Common myeloid progenitor, CD34-positive (primary cell): ENCODE measurements at regions not wholly inside any gene's neighbourhood (a gene's known extent, or its start where the extent isn't known, plus 50 kb on each side); places are given as distances from the start of the nearest gene placed in this dataset.
"Not testable (repeated sequence)": the region's sequence is repeated elsewhere in the genome, so short reads cannot be mapped to it uniquely, and the experiment has no call there.

Source experiments
- CTCF ChIA-PET: fragments of 350-600 bp; sonication (Branson Sonifier 250); formaldehyde crosslinking; loops from one replicate; lab custom pipeline; 2021; ENCODE audit warnings: antibody characterized with exemption; lab: Charles Lee
- POLR2A ChIA-PET: fragments of 350-600 bp; sonication (Branson Sonifier 250); formaldehyde crosslinking; loops from one replicate; lab custom pipeline; 2021; ENCODE audit warnings: antibody characterized with exemption; lab: Charles Lee
- DNase-seq, 3 donors: peaks; one replicate each; pipeline versions ENCODE4 v3.0.0 to v3.0.0-alpha.2; 2013
- H3K27ac ChIP-seq, 2 experiments: 1 replicate in 1 of 2; 2 replicates in 1 of 2; pipeline ENCODE4 v1.7.0; 2013; ENCODE audit warnings: inconsistent platforms in 2 of 2, low read length in 2 of 2, mild to moderate bottlenecking in 2 of 2, low read depth in 1 of 2, moderate library complexity in 1 of 2; ENCODE audit not compliant: severe bottlenecking in 2 of 2, insufficient read depth in 1 of 2, poor library complexity in 1 of 2
- H3K27me3 ChIP-seq, 5 experiments: replicated peaks in 2 of 5; 1 replicate in 3 of 5; 2 replicates in 2 of 5; pipeline versions ENCODE4 v1.6.1 to v1.7.0; 2013; ENCODE audit warnings: low read length in 4 of 5, mild to moderate bottlenecking in 2 of 5, moderate library complexity in 2 of 5, inconsistent platforms in 1 of 5; ENCODE audit not compliant: insufficient read depth in 5 of 5, control insufficient read depth in 4 of 5
- H3K36me3 ChIP-seq, 4 experiments: 1 replicate in 2 of 4; 2 replicates in 2 of 4; pipeline versions ENCODE4 v1.6.1 to v1.7.0; 2013; ENCODE audit warnings: low read length in 3 of 4, control low read depth in 1 of 4, mild to moderate bottlenecking in 1 of 4; ENCODE audit not compliant: control insufficient read depth in 4 of 4, insufficient read depth in 4 of 4
- H3K4me1 ChIP-seq, 4 experiments: 1 replicate in 3 of 4; 2 replicates in 1 of 4; pipeline versions ENCODE4 v1.6.1 to v1.7.1; 2013; ENCODE audit warnings: low read length in 3 of 4, mild to moderate bottlenecking in 3 of 4, control low read depth in 1 of 4, inconsistent platforms in 1 of 4, moderate library complexity in 1 of 4; ENCODE audit not compliant: control insufficient read depth in 4 of 4, insufficient read depth in 4 of 4; ENCODE audit errors: control extremely low read depth in 1 of 4
- H3K4me3 ChIP-seq, 7 experiments: 1 replicate in 4 of 7; 2 replicates in 3 of 7; pipeline versions ENCODE4 v1.5.1 to v1.7.0; 2013; ENCODE audit warnings: mild to moderate bottlenecking in 7 of 7, low read length in 6 of 7, moderate library complexity in 6 of 7, inconsistent platforms in 2 of 7, low read depth in 2 of 7, control low read depth in 1 of 7; ENCODE audit not compliant: insufficient read depth in 4 of 7, control insufficient read depth in 1 of 7; ENCODE audit errors: extremely low read depth in 1 of 7
- H3K9me3 ChIP-seq, 5 experiments: 1 replicate in 4 of 5; 2 replicates in 1 of 5; pipeline versions ENCODE4 v1.6.1 to v1.7.1; 2013; ENCODE audit warnings: low read length in 4 of 5, mild to moderate bottlenecking in 2 of 5, inconsistent platforms in 1 of 5, low read depth in 1 of 5, moderate library complexity in 1 of 5; ENCODE audit not compliant: control insufficient read depth in 4 of 5, insufficient read depth in 2 of 5; ENCODE audit errors: control extremely low read depth in 1 of 5
- WGBS: methylation state at CpG from one replicate; pipeline ENCODE4 v1.1.5; 2013; ENCODE audit not compliant: insufficient coverage; 5-methylcytosine and 5-hydroxymethylcytosine counted together

GRCh38 chr21:18549214-18549905 is 145.8 kb upstream of the TMPRSS15 start:
- no peak overlapping the region for H3K4me3 ChIP-seq
- no peak overlapping the region for H3K27ac ChIP-seq
- peaks cover 0 to 1% (median 0%) of the 10 kb centered on the region in 5 experiments for H3K9me3 ChIP-seq
- DNase-seq: no peak
- no peaks in the 10 kb centered on the region for H3K4me1 ChIP-seq
- ChIA-PET CTCF (no interaction called here), POLR2A (no interaction called here)
- H3K27me3 ChIP-seq: no peaks in the 10 kb centered on the region
- H3K36me3 ChIP-seq: no peaks in the 10 kb centered on the region
- WGBS: 86% methylated on average over 1 of the region's 4 CpGs

- H3K4me3 ChIP-seq: no peak overlapping the region
- peaks cover 0 to 1% (median 0%) of the 10 kb centered on the region in 5 experiments for H3K9me3 ChIP-seq
- DNase-seq: no peak
Measured at GRCh38 chr21:18550361-18550760, 146.8 kb upstream of the TMPRSS15 start.

GRCh38 chr21:18553786-18554185 is 150.2 kb upstream of the TMPRSS15 start:
- Histone ChIP-seq H3K27ac (no peak overlapping the region), H3K9me3 (peaks cover 0 to 1% (median 0%) of the 10 kb centered on the region in 5 experiments), H3K4me1 (no peaks in the 10 kb centered on the region), H3K4me3 (no peak overlapping the region), H3K27me3 (no peaks in the 10 kb centered on the region), H3K36me3 (no peaks in the 10 kb centered on the region)
- no CpG with 5 or more reads among the region's 2 CpGs for WGBS
- ChIA-PET POLR2A (no interaction called here), CTCF (no interaction called here)
- DNase-seq: no peak

More at GRCh38 chr21:18550361-18550760, 146.8 kb upstream of the TMPRSS15 start:
- WGBS: no CpG with 5 or more reads among the region's 3 CpGs
- Histone ChIP-seq H3K27ac (no peak overlapping the region), H3K27me3 (no peaks in the 10 kb centered on the region), H3K36me3 (no peaks in the 10 kb centered on the region), H3K4me1 (no peaks in the 10 kb centered on the region)
- ChIA-PET CTCF (no interaction called here), POLR2A (no interaction called here)

GRCh38 chr21:18567770-18568169 is 164.2 kb upstream of the TMPRSS15 start:
- H3K9me3 ChIP-seq, H3K4me1 ChIP-seq, CTCF ChIA-PET, H3K36me3 ChIP-seq, DNase-seq, POLR2A ChIA-PET, H3K4me3 ChIP-seq, H3K27me3 ChIP-seq, H3K27ac ChIP-seq: not testable (repeated sequence)
- WGBS: no CpG with 5 or more reads among the region's 10 CpGs

GRCh38 chr21:18588001-18588662 is 184.5 kb upstream of the TMPRSS15 start:
- H3K27ac ChIP-seq: no peak overlapping the region
- ChIA-PET POLR2A (no interaction called here), CTCF (no interaction called here)
- WGBS: 100% methylated on average over 1 of the region's 4 CpGs
- H3K4me1 ChIP-seq: no peaks in the 10 kb centered on the region
- no peak overlapping the region for H3K4me3 ChIP-seq
- no peaks in the 10 kb centered on the region for H3K9me3 ChIP-seq
- H3K27me3 ChIP-seq: no peaks in the 10 kb centered on the region
- DNase-seq: no peak
- no peaks in the 10 kb centered on the region for H3K36me3 ChIP-seq

DNA sequence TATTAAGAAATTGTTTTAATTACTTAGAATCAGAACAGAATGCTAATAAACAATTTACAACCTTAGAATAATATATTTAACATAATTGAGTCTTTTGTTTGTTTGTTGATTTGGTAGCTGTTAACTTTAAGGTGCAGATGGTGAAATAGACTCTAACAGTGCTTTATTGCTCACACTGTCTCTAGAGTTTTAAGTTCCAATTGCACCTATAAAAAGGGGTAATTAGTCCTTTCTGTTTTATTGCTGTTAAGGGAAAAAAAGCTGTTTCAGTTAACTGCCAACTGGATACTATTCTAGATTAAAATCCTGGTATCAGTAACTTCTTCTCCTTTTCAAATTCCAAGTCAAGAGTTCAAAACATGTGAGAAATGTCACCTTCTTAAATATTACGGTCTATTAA is 197.6 kb upstream of the TMPRSS15 start:
- H3K4me1 ChIP-seq: no peaks in the 10 kb centered on the region
- ChIA-PET POLR2A (no interaction called here), CTCF (no interaction called here)
- no peaks in the 10 kb centered on the region for H3K27me3 ChIP-seq
- no peak for DNase-seq
- no peak overlapping the region for H3K4me3 ChIP-seq
- H3K27ac ChIP-seq: no peak overlapping the region
- WGBS: no CpG with 5 or more reads among the region's 1 CpG
- no peaks in the 10 kb centered on the region for H3K9me3 ChIP-seq
- H3K36me3 ChIP-seq: no peaks in the 10 kb centered on the region

DNA sequence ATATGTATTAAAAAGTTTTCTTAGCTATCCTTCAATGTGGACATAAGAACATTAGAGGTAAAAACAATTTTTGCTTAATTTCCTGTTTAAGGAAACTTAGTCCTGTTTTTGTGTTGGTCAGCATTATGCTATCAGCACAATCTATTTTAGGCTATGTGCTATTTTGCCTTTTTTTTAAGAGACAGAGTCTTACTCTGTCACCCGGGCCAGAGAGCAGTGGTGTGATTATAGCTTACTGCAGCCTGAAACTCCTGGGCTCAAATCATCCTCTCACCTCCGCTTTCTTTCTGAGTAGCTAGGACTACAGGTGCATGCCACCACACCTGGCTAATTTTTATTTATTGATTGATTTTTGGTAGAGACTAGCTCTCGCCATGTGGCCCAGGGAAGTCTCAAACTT is 199.1 kb upstream of the TMPRSS15 start:
- no peak for DNase-seq
- Histone ChIP-seq H3K9me3 (no peaks in the 10 kb centered on the region), H3K36me3 (no peaks in the 10 kb centered on the region), H3K4me1 (no peaks in the 10 kb centered on the region), H3K27ac (no peak overlapping the region), H3K27me3 (no peaks in the 10 kb centered on the region), H3K4me3 (no peak overlapping the region)
- WGBS: 90% methylated on average over 2 of the region's 3 CpGs
- ChIA-PET CTCF (no interaction called here), POLR2A (interaction anchor here (0.6 kb wide), 1 partner anchor 413 kb away, joined by 4 read pairs; no protein-coding TSS in a partner anchor)
